Upper lobe of left lung (tissue), 6 donors: ENCODE measurements at regions not wholly inside any gene's neighbourhood (a gene's known extent, or its start where the extent isn't known, plus 50 kb on each side); places are given as distances from the start of the nearest gene placed in this dataset.

Experiments
- ATAC-seq, 2 donors: fragments of 200-7000 bp; cut with Tn5 transposase; one replicate each; pipeline ENCODE4 v1.9.1; 2022; ENCODE audit warnings: mild to moderate bottlenecking in 2 of 2, moderate library complexity in 2 of 2; ENCODE audit not compliant: low FRiP score in 2 of 2
- DNase-seq, 2 donors: peaks; one replicate each; pipeline ENCODE4 v3.0.0-alpha.2; 2019 to 2020
- H3K27ac ChIP-seq, 4 donors: fragments of 200-600 bp; sonication (generic); one replicate each; pipeline ENCODE4 v1.5.1; 2016 to 2019
- H3K27me3 ChIP-seq, 4 donors: fragments of 200-600 bp; sonication (generic); one replicate each; pipeline ENCODE4 v1.5.1; 2017 to 2019
- H3K36me3 ChIP-seq, 4 donors: fragments of 200-600 bp; sonication (generic); one replicate each; pipeline ENCODE4 v1.5.1; 2016 to 2019
- H3K4me1 ChIP-seq, 4 donors: fragments of 200-600 bp; sonication (generic); one replicate each; pipeline ENCODE4 v1.5.1; 2018 to 2019
- H3K4me3 ChIP-seq, 4 donors: fragments of 200-600 bp; sonication (generic); one replicate each; pipeline ENCODE4 v1.5.1; 2017 to 2019; ENCODE audit warnings: mild to moderate bottlenecking in 2 of 4, moderate library complexity in 1 of 4
- H3K9me3 ChIP-seq, 4 donors: fragments of 200-600 bp; sonication (generic); one replicate each; pipeline ENCODE4 v1.5.1; 2018 to 2019
- EP300 ChIP-seq, 4 donors: sonication (generic); formaldehyde crosslinking; IDR thresholded peaks; one replicate each; pipeline ENCODE4 v1.5.1; 2017; ENCODE audit warnings: antibody characterized with exemption in 4 of 4, control low read depth in 2 of 4
- POLR2A ChIP-seq, 4 donors: fragments of 450-650 bp; IDR thresholded peaks; one replicate each; pipeline ENCODE4 v1.5.1; 2016 to 2017; ENCODE audit warnings: antibody characterized with exemption in 4 of 4, mild to moderate bottlenecking in 2 of 4
- POLR2AphosphoS5 ChIP-seq, 2 donors: sonication (generic); formaldehyde crosslinking; IDR thresholded peaks; one replicate each; pipeline ENCODE4 v1.5.1; 2017; ENCODE audit warnings: antibody characterized with exemption in 2 of 2
- WGBS, 2 donors: methylation state at CpG; one replicate each; pipeline ENCODE4 v1.1.5; 2017 to 2018; 5-methylcytosine and 5-hydroxymethylcytosine counted together
- TF ChIP-seq, protein P1 (sequence below), 6 experiments: fragments of 450-650 bp in 4 of 6; fragments of 200-600 bp in 2 of 6; sonication (generic) in 2 of 6; IDR thresholded peaks; one replicate each; pipeline ENCODE4 v1.5.1; 2016 to 2019; ENCODE audit warnings: antibody characterized with exemption in 6 of 6
- donor health status: DM: no; HTN: no; CAD: no; lungs with moderate emphysema.
- donor health status: DM: no; HTN: yes; CAD: no; lungs with severe emphysema.

DNA sequence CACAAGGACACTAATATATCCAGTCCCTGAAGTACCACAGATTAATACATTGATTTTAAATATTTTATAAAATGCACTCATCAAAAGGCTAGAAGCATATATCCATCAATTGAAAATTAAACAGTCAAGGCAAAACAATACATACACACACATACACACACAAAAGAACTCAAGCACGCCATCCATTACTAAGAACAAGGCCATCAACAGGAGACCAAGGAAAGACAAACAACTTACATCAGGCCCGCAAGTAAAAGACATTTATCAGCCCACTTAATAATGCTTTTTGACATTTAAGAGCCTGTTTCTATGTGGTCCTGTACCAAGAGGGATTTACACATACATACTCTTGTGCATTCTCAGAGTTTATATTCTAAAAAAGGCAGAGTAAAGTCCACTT is 50.0 kb upstream of the ZNF827 start:
- no peak for ATAC-seq

More for the DNA sequence above, 50.0 kb upstream of the ZNF827 start:
- TF ChIP-seq POLR2A (IDR thresholded peaks at IDR 0.05) = no peak
- TF ChIP-seq EP300 (IDR thresholded peaks at IDR 0.05) = no peak
- TF ChIP-seq, protein P1, sequence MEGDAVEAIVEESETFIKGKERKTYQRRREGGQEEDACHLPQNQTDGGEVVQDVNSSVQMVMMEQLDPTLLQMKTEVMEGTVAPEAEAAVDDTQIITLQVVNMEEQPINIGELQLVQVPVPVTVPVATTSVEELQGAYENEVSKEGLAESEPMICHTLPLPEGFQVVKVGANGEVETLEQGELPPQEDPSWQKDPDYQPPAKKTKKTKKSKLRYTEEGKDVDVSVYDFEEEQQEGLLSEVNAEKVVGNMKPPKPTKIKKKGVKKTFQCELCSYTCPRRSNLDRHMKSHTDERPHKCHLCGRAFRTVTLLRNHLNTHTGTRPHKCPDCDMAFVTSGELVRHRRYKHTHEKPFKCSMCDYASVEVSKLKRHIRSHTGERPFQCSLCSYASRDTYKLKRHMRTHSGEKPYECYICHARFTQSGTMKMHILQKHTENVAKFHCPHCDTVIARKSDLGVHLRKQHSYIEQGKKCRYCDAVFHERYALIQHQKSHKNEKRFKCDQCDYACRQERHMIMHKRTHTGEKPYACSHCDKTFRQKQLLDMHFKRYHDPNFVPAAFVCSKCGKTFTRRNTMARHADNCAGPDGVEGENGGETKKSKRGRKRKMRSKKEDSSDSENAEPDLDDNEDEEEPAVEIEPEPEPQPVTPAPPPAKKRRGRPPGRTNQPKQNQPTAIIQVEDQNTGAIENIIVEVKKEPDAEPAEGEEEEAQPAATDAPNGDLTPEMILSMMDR (IDR thresholded peaks at IDR 0.05) = no peak
- no peak for TF ChIP-seq POLR2AphosphoS5 (IDR thresholded peaks at IDR 0.05)
- H3K4me1 ChIP-seq = no peaks in the 10 kb centered on the region
- H3K9me3 ChIP-seq = no peaks in the 10 kb centered on the region
- no peak overlapping the region for H3K4me3 ChIP-seq
- 62 to 70% methylated on average over 2 of the region's 2 CpGs for WGBS, 2 donors
- no peaks in the 10 kb centered on the region for H3K36me3 ChIP-seq
- no peak for DNase-seq
- no peaks in the 10 kb centered on the region for H3K27me3 ChIP-seq
- H3K27ac ChIP-seq = no peak overlapping the region
